Right lobe of liver (tissue), 6 donors: ENCODE measurements at regions not wholly inside any gene's neighbourhood (a gene's known extent, or its start where the extent isn't known, plus 50 kb on each side); places are given as distances from the start of the nearest gene placed in this dataset.

Experiments
- ATAC-seq, 4 donors: fragments of 200-7000 bp; cut with Tn5 transposase; one replicate each; pipeline ENCODE4 v1.9.1; 2020; ENCODE audit warnings: mild to moderate bottlenecking in 4 of 4, moderate library complexity in 4 of 4
- DNase-seq, 3 donors: peaks; one replicate each; pipeline ENCODE4 v3.0.0-alpha.2; 2020
- H3K27ac ChIP-seq, 3 donors: fragments of 200-600 bp; one replicate each; pipeline ENCODE4 v1.8.0; 2022
- H3K27me3 ChIP-seq, 2 donors: fragments of 200-600 bp; one replicate each; pipeline ENCODE4 v1.8.0; 2022
- H3K36me3 ChIP-seq, 4 donors: fragments of 200-600 bp; sonication (generic) in 1 of 4; one replicate each; pipeline versions ENCODE4 v1.5.1 to v1.8.0; 2017 to 2022; ENCODE audit warnings: control low read depth in 1 of 4
- H3K4me1 ChIP-seq, 4 donors: fragments of 200-600 bp; sonication (generic) in 1 of 4; one replicate each; pipeline versions ENCODE4 v1.5.1 to v1.8.0; 2017 to 2022; ENCODE audit warnings: control low read depth in 1 of 4
- H3K4me3 ChIP-seq, 3 donors: fragments of 200-600 bp; one replicate each; pipeline ENCODE4 v1.8.0; 2022
- H3K9me3 ChIP-seq, 4 donors: fragments of 200-600 bp; sonication (generic) in 1 of 4; one replicate each; pipeline versions ENCODE4 v1.5.1 to v1.8.0; 2017 to 2022; ENCODE audit warnings: control low read depth in 1 of 4
- CTCF ChIP-seq, 4 donors: fragments of 200-600 bp in 3 of 4; fragments of 450-650 bp in 1 of 4; IDR thresholded peaks; one replicate each; pipeline versions ENCODE4 v1.5.1 to v1.8.0; 2016 to 2022; ENCODE audit warnings: antibody characterized with exemption in 4 of 4, mild to moderate bottlenecking in 2 of 4
- POLR2A ChIP-seq: fragments of 450-650 bp; IDR thresholded peaks from one replicate; pipeline ENCODE4 v1.6.1; 2017; ENCODE audit warnings: antibody characterized with exemption, mild to moderate bottlenecking
- WGBS: methylation state at CpG from one replicate; pipeline ENCODE4 v1.1.6; 2018; ENCODE audit warnings: low coverage, low lambda C conversion rate; ENCODE audit not compliant: insufficient coverage; ENCODE audit errors: missing lambda C conversion rate; 5-methylcytosine and 5-hydroxymethylcytosine counted together
- intact Hi-C, 2 donors: fragments of 100-400 bp; cut with DNase I; formaldehyde crosslinking; loops; one replicate each; pipeline versions ENCODE4 v1.11.2 to v1.14.1; 2022
- donor health status: DM: no; HTN: yes; CAD: no.
- donor health status: DM: no; HTN: no; CAD: no.
- donor health status: DM: no; HTN: no; CAD: no.
- donor health status: DM: no; HTN: yes; CAD: no.
- donor health status: DM: no; HTN: yes; CAD: no.

GRCh38 chr5:26660116-26660515 lies 378.3 kb downstream of the CDH9 start:
- H3K9me3 ChIP-seq: no peaks in the 10 kb centered on the region
- H3K4me3 ChIP-seq: no peak overlapping the region
- intact Hi-C loops: no loop called here
- ATAC-seq (no peak), DNase-seq (no peak)
- TF ChIP-seq CTCF (IDR thresholded peaks at IDR 0.05) (no peak), POLR2A (no peak)
- H3K4me1 ChIP-seq: no peaks in the 10 kb centered on the region
- no peaks in the 10 kb centered on the region for H3K27me3 ChIP-seq
- H3K27ac ChIP-seq: no peak overlapping the region
- no peaks in the 10 kb centered on the region for H3K36me3 ChIP-seq
- WGBS: 78% methylated on average over 5 of the region's 12 CpGs

GRCh38 chr5:26649000-26649399 lies 389.4 kb downstream of the CDH9 start:
- intact Hi-C loops: no loop called here
- no peak for TF ChIP-seq CTCF (IDR thresholded peaks at IDR 0.05)
- TF ChIP-seq POLR2A: no peak
- DNase-seq: no peak
- H3K27me3 ChIP-seq: no peaks in the 10 kb centered on the region
- H3K36me3 ChIP-seq: no peaks in the 10 kb centered on the region
- H3K27ac ChIP-seq: no peak overlapping the region
- no peaks in the 10 kb centered on the region for H3K9me3 ChIP-seq
- no peak overlapping the region for H3K4me3 ChIP-seq
- no peaks in the 10 kb centered on the region for H3K4me1 ChIP-seq
- WGBS: 41% methylated on average over 3 of the region's 3 CpGs
- no peak for ATAC-seq

- 48% methylated on average over 2 of the region's 2 CpGs for WGBS
- Histone ChIP-seq H3K27me3 (no peaks in the 10 kb centered on the region), H3K36me3 (no peaks in the 10 kb centered on the region), H3K4me3 (no peak overlapping the region), H3K27ac (no peak overlapping the region), H3K4me1 (no peaks in the 10 kb centered on the region), H3K9me3 (no peaks in the 10 kb centered on the region)
- intact Hi-C loops: no loop called here
- DNase-seq (no peak), ATAC-seq (no peak)
- no peak for TF ChIP-seq CTCF (IDR thresholded peaks at IDR 0.05)
Observed at GRCh38 chr5:26647781-26648180, 390.6 kb downstream of the CDH9 start.

GRCh38 chr5:26645659-26646058 lies 392.7 kb downstream of the CDH9 start:
- H3K4me1 ChIP-seq: no peaks in the 10 kb centered on the region
- TF ChIP-seq CTCF (IDR thresholded peaks at IDR 0.05) (no peak), POLR2A (no peak)
- intact Hi-C loops: no loop called here
- 81% methylated on average over 2 of the region's 5 CpGs for WGBS
- H3K9me3 ChIP-seq: no peaks in the 10 kb centered on the region
- ATAC-seq (no peak), DNase-seq (no peak)
- H3K27ac ChIP-seq: no peak overlapping the region
- H3K36me3 ChIP-seq: no peaks in the 10 kb centered on the region
- no peak overlapping the region for H3K4me3 ChIP-seq
- H3K27me3 ChIP-seq: no peaks in the 10 kb centered on the region

- Histone ChIP-seq H3K4me1 (no peaks in the 10 kb centered on the region), H3K9me3 (no peaks in the 10 kb centered on the region), H3K27ac (no peak overlapping the region), H3K4me3 (no peak overlapping the region), H3K27me3 (no peaks in the 10 kb centered on the region), H3K36me3 (no peaks in the 10 kb centered on the region)
- ATAC-seq (no peak), DNase-seq (no peak)
- intact Hi-C loops: no loop called here
- 51% methylated on average over 2 of the region's 2 CpGs for WGBS
- no peak for TF ChIP-seq POLR2A
- TF ChIP-seq CTCF (IDR thresholded peaks at IDR 0.05): no peak
Observed at GRCh38 chr5:26641492-26641891, 396.9 kb downstream of the CDH9 start.
